HG03097 (cell line): ENCODE measurements at regions not wholly inside any gene's neighbourhood (a gene's known extent, or its start where the extent isn't known, plus 50 kb on each side); places are given as distances from the start of the nearest gene placed in this dataset.

Experiments used
- ATAC-seq: cut with Tn5 transposase; IDR thresholded peaks from one replicate; pipeline ENCODE4 v1.9.1; 2021; ENCODE audit not compliant: unreplicated experiment, low FRiP score

DNA sequence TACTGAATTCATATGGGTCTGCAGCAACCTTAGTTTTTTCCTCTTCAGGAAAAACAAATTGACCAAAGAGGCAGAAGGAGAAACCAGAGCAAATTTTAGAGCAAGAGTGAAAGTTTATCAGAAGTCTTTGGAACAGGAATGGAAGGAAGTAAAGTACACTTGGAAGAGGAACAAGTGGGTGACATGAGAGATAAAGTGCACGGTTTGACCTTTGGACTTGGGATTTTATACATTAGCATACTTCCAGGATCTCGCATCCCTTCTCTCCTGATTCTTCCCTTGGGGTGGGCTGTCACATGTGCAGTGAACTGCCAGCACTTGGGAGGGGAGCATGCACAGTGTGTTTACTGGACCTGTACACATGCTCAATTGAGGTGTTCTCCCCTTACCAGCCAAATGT lies 754.8 kb upstream of the ADAMTS5 start:
- ATAC-seq: no peak

DNA sequence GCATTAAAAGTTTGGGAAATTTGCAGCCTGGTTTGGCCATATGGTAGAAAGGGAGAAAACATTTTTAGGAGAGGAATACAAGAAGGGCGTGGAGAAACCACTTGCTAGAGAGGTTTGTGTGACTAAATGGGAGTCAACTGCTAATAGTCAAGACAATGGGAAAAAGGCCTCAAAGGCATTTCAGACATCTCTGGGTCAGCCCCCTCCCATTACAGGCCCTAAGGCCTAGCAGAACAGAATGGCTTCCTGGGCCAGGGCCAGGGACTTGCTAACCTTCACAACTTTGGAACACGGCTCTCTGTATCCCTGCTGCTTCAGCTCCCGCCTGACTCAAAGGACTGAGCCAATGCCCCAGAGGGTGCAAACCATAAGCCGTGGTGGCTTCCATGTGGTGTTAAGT lies 752.3 kb upstream of the ADAMTS5 start:
- ATAC-seq: no peak

DNA sequence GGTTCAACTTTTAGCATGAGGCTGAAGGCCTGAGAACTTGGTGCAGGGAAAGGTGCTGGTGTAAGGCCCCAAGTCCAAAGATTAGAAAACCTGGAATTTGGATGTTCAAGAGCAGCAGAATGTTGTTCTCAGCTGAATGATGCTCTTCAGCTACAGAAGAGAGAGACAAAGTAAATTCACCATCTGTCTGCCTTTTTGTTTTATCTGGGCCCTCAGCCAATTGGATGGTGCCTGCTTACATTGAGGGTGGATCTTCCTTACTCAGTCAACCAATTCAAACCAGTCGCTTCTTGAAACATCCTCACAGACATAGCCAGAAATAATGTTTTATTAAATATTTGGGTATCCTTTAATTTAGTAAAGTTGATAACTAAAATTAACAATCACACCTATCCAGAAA lies 748.2 kb upstream of the ADAMTS5 start:
- no peak for ATAC-seq

DNA sequence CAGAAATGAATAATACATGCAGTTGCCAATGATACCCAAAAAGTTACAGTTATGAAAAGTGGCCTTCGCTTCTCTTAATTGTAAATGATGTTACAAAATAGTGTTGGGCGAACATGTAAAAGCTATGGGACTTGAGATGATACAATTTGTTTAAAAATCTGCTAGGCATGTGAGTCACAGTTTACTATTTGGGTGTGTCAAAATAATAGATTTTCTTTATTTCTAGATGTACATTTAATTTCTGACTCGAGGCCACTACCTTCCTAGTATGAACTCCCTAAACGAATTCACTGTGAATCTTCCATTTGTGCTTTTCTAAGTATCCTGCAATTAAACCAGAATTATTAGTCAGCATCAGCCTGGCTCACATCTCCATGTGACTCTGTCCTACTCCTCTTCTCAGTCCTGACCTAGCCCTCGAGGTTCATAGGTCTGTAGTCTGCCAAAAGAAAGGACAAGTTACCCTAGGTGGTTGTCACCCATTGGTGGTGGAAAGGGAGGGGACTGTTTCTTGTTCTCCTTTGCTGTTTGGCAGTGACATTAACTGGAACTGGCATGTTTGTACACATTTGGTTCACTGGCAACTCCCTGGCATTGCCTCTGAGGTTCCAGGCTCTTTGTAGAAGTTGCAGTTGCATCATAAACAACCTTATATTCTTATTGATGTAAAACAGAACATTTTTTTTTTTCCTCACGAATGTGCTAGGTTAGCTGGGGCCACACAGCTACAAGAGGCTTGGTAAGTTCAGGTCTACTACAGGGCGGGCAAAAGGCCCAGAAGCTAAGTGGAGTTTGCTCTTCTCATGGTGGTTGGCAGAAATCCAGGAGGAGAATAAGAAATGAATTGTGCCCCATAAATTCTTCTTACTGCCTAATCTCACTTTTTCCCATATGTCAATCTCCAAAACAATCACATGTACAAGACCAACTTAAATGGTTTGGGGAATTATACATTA lies 746.5 kb upstream of the ADAMTS5 start:
- ATAC-seq: no peak

DNA sequence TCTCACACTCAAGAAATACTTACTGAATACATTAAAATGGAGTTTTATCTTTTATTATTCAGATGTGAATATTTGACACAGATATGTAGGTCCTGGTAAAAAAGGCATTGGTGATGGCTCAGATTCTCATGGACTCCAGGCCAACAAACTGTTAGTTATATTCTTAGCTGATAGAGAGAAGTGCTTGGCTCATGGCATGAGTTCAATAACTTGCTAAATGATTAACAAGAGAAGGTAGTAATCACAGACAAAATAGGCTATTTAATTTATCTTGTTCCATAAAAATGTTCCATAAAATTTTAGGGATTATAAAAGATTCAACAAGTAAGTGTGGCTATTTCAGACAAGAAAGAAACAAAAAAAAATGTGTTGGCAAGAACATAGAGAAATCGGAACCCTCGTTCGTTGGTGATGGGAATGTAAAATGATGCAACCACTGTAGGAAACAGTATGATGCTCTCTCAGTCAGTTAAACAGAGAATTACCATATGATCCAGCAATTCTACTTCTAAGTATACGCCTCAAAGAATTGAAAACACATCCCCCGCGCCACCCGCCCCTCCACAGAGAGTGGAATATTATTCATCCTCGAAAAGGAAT lies 737.8 kb upstream of the ADAMTS5 start:
- ATAC-seq: no peak

DNA sequence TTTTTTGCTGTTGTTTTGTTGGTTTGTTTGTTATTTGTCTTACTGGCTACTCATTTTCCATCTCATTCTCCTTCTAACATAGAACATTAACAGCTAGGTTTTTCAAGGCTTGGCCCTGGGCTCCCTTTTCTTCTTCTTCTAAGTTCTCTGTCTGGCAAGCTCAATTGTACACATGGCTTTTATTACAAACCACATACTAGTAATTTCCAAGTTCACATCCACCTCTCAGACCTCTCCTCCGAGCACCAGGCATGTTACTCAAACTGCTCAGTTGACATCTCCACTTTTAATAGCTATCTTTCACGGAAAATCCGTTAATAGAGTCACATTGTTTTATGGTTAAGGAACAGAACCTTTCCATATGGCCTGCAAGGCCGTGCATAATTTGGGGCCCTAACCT lies 736.9 kb upstream of the ADAMTS5 start:
- ATAC-seq: no peak

DNA sequence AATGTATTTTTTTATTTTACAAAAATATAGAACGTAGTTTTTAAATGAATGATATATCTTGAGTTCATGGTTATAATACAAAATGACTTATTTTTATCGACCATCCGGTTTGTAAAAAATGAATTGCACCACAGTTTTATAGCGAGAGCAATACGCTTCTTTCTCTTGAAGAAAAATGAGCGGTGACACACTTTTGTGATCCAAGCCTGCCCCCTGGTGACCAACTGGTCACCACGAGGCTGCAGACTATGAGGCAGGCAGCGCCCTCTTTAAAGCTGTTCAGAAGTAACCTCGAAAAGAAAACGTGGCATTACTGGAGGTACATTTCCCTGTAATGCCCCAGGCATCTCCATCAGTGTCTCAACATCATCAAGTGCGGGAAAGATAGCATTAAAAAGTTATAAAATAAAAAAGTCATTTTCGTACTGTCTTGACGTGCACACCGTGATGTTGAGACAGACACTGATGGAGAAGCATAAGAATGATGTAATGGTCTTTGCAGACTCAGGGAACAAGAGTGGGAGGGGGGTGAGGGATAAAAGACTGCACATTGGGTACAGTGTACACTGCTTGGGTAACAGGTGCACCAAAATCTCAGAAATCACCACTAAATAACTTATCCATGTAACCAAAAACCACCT lies 734.2 kb upstream of the ADAMTS5 start:
- ATAC-seq: no peak

DNA sequence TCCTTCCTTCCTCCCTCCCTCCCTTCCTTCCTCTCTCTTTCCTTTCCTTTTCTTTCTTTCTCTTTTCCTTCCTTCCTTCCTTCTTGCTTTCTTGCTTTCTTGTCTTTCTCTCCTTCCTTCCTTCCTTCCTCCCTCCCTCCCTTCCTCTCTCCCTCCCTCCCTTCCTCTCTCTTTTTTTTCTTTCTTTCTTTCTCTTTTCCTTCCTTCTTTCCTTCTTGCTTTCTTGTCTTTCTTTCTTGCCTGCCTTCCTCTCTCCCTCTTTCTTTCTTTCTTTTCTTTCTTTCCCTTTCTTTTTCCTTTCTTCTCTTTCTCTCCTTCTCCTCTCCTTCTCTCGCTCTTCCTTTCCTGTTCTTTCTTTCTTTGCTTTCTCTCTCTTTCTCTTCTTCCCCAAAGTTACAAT lies 728.4 kb upstream of the ADAMTS5 start:
- no peak for ATAC-seq

DNA sequence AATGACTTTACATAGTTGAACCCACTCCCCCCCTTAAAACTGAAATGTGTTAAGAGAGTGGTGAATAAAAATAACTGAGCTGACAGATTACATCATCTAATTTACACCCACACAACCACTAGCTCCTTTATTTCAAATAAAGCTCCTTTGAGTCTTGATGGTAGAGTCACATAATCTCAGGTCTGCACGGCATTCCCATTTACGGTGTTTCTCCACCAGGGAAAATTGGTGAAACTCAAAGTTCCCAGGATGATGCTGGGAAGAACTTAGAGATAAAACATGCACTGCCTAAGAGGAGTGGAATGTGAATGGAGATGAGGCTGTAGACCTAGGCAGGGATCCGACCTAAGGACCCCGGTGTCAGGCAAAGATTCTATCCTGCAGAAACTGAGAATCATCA lies 727.8 kb upstream of the ADAMTS5 start:
- no peak for ATAC-seq

DNA sequence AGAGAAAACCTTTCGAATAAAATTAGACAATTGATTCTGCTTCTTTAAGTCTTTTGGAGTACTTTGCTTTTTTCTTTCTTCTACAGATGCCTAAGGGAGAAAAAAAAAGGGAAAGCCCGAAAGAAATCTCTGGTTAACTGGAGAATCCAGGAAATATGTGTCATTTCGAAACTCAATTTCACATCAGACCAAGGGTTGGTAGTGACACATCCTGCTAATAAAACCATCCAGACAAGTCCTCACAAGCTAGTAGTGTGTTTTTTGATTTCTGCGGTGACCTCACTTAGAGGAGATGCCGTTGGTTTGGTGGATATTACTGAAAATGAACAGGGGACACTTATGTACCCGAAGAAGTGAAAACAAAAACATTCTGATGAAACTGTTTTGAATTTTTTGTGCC lies 726.5 kb upstream of the ADAMTS5 start:
- no peak for ATAC-seq

DNA sequence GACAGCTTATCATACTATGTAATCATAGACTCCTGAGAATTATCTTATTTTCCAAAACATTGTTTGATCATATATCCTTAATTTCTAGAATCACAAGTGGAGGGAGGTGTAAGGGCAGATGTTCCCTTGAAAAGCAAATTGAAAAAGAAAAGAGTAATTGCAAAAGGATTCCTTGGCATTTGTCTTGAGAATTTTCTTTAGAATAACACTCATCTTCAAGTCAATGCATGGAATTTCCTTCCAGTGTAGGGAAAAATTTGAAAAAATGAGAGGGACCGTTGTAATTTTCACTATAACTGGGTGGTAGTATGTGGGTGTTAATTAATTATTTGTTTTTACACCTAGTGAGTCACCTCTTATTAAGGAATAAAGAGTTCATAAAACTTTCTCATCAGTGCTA lies 724.6 kb upstream of the ADAMTS5 start:
- no peak for ATAC-seq

DNA sequence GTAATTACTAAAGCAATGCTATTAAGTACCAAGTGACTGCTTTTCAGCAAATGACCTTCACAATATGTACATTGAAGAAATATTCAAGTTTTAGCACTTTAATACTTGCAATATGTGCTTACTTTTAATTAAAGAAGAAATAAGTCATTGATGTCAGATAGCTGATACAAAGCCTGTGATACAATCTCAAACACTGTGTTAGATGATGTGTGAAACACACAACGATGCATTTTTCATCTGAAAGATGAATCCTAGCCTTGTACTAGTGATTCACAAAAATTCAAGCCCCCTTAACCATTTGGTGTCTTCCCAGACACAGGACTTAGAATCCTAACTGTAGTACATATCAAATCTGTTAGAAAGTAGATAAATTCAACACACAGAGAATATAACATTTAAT lies 724.1 kb upstream of the ADAMTS5 start:
- no peak for ATAC-seq

DNA sequence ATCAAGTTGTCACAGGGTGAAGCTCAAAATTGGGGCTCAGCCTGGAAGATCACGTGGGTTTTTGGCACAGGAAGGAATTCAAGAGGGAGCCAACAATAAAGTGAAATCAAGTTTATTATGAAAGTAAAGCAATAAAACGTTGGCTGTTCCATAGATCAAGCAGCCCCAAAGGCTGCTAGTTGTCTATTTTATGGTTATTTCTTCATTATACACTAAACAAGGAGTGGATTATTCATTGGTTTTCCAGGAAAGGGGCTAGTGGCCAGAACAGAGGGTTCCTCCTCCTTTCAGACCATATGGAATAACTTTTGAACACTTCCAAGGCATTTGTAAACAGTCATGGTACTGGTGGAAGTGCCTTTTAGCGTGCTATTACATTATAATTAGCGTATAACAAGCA lies 723.5 kb upstream of the ADAMTS5 start:
- no peak for ATAC-seq

DNA sequence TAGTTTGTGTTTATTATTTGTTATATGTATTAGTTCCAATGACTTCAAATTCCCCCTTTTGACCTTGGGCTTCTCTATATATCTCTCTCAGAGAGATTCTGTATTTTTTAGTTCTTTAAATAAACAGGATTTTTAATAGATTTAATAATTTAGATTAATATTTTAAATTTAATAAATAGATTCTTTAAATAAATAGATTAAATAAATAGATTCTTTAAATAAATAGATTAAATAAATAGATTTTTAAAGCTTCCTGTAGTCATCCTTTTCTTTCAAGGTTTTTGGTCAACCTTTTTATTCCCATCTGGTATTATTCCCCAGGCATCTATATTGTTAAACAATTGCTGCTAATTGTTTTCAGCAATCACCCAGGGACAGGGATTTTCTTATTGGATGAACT lies 721.9 kb upstream of the ADAMTS5 start:
- ATAC-seq: no peak

DNA sequence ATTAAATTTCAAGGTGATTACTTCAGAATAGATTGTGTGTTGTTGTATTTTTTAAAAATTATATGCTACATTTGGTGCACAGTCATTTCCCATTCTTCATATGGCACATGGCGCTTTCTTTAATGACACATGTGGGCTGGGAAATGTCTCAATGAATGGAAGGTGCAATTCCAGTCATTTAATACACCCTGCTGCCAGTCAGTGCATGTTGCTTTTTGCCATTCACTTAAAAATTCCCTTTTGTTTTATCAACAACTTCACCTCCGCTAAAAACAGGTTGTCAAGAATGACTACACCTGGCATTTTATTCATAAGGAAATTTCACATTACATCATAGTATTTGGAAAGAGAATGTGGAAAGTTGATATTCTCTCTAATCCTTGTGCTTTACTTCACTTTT lies 716.4 kb upstream of the ADAMTS5 start:
- no peak for ATAC-seq

DNA sequence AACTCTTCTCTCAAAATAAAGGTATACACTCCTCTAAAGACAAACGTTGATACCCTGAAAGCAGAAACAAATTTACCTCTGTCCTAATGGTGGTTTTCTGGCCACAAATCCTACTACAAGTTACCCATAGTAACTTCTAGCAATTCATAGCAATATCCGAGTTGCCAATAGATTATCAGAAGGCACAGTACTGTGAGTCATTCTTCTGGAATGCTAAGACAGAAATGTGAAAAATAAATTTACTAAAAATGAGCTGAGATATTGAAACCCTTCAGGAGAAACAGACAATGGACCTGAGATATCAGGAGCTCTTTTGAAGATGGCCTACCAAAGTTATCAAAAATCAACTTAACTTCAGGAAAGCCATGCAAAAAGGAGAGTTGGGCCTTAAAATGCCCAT lies 715.0 kb upstream of the ADAMTS5 start:
- no peak for ATAC-seq

DNA sequence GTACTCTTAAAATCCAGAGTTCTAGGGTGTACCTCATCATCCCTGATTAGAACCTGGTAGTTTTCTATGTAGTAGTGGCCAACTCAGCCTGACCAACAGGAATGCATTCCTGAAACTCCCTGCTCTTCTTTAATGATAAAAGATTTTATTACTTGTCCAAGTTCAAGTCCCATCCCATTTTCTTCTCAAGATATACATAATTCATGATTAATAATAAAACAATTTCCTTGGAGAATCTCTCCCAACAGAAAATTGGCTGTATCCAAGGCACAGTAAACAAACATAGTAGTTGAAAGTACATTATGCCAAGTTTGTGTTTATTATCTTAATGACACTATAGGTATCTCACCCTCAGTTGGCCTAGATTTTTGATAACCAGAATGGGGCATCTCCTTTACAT lies 714.1 kb upstream of the ADAMTS5 start:
- ATAC-seq: no peak

DNA sequence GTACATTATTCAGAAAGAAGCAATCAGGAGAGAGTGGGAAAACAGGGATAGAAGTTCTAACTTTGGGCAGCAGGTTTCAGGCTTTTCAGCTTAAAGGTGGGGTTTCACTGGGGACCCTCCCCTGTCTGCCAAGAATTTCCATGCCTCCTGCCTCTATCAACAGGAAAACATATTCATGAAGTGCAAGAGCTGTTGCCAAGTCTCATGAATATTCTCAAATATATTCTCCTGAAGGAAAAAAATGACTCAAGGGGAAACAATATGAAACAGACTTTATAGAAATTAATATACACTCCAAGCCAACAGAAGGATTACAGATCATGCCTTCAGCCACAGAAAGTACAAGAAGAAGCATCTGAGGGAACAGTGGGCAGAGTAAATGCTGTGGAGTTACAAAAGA lies 713.3 kb upstream of the ADAMTS5 start:
- ATAC-seq: no peak

DNA sequence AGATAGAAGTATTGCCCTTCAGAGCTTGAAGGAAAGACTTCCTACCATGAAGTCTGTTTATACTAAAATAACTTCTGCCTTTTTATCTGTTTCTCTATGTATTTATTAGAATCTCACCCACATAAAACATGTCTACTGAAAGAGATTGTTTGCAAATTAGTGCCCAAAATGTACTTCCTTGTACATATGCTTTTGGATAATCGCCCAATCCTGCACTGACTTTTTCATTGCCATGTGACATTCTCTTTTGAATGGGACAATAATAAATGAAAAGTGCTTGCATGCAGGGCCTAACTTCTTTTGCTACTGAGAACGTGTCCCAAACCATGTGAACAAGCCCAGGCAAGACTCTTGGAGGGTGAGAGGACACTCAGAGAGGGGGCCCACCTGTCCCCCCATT lies 711.6 kb upstream of the ADAMTS5 start:
- no peak for ATAC-seq

DNA sequence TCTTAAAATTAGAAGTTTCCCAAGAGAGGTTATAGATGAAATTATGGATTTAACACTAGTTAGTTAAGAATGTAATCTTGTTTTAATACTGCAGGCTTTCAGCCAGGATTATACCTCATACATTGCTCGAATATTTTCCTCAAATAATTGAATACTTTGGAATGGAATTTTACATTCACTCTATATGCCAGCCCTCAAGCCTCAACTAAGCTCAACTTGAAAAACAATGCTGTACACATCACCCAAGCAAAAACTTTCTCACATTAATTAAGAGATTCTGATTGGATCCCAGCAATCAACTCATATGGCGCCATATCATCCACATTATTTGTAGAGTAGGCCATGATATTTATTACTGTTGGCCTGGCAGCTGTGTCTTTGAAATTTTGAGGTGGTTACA lies 710.7 kb upstream of the ADAMTS5 start:
- ATAC-seq: no peak

DNA sequence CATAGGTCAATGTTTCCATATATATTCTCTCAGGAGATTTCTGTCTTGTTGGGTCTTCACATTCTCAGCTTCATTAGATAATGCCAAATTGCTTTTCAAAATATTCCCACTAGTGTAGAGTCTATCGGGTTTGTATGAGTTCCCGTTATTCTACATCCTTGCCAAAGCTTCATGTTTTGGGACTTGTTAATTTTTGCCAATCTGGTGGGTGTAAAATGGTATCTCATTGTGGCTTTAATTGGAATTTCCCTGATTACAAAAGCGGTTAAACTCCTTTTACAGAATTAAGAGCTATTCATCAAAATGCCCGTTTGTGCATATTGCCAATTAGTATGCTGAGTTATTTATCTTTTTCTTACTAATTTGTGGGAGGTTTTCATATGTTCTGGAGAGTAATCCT lies 708.4 kb upstream of the ADAMTS5 start:
- ATAC-seq: no peak
